HG02852 (cell line): ENCODE measurements at regions not wholly inside any gene's neighbourhood (a gene's known extent, or its start where the extent isn't known, plus 50 kb on each side); places are given as distances from the start of the nearest gene placed in this dataset.
"Not testable (repeated sequence)": the region's sequence is repeated elsewhere in the genome, so short reads cannot be mapped to it uniquely, and the experiment has no call there.

Source experiments
- ATAC-seq: cut with Tn5 transposase; IDR thresholded peaks from one replicate; pipeline ENCODE4 v1.9.1; 2021; ENCODE audit warnings: mild to moderate bottlenecking, moderate library complexity; ENCODE audit not compliant: unreplicated experiment

- ATAC-seq = not testable (repeated sequence)
Measured at GRCh38 chr6:27827477-27827876, 84.7 kb downstream of the OR2B2 start.

- ATAC-seq = not testable (repeated sequence)
Measured at GRCh38 chr6:27826612-27826985, 85.6 kb downstream of the OR2B2 start.

GRCh38 chr6:27825848-27826611, 86.2 kb downstream of the OR2B2 start:
- ATAC-seq = not testable (repeated sequence)

- ATAC-seq = no peak
Measured at GRCh38 chr6:27825025-27825793, 87.0 kb downstream of the OR2B2 start.

- peak; percentile 76 for ATAC-seq
Measured at GRCh38 chr6:27824211-27825024, 87.8 kb downstream of the OR2B2 start.

- ATAC-seq = peak; percentile 72
Measured at GRCh38 chr6:27823714-27824210, 88.4 kb downstream of the OR2B2 start.

GRCh38 chr6:27816906-27817305, 95.3 kb downstream of the OR2B2 start:
- no peak for ATAC-seq

- ATAC-seq = peak; percentile 64
Measured at GRCh38 chr6:27814665-27815424, 97.4 kb downstream of the OR2B2 start.

- ATAC-seq = peak; percentile 34
Measured at GRCh38 chr6:27814415-27814664, 97.9 kb downstream of the OR2B2 start.

GRCh38 chr6:27812805-27813492, 99.2 kb downstream of the OR2B2 start:
- no peak for ATAC-seq

GRCh38 chr6:27812078-27812804, 100.0 kb downstream of the OR2B2 start:
- ATAC-seq = no peak

GRCh38 chr6:27811451-27811772, 100.8 kb downstream of the OR2B2 start:
- ATAC-seq = no peak

- no peak for ATAC-seq
Measured at GRCh38 chr6:27810768-27811450, 101.3 kb downstream of the OR2B2 start.

GRCh38 chr6:27809939-27810767, 102.0 kb downstream of the OR2B2 start:
- peak; percentile 32 for ATAC-seq

- ATAC-seq = no peak
Measured at GRCh38 chr6:27809067-27809938, 102.9 kb downstream of the OR2B2 start.

- ATAC-seq = peak; percentile 3
Measured at GRCh38 chr6:27808242-27809066, 103.7 kb downstream of the OR2B2 start.
